Loucy (cell line): ENCODE measurements at regions not wholly inside any gene's neighbourhood (a gene's known extent, or its start where the extent isn't known, plus 50 kb on each side); places are given as distances from the start of the nearest gene placed in this dataset.

Source experiments
- H2AFZ ChIP-seq: fragments of 200-600 bp; sonication (generic); 2 replicates; pipeline ENCODE4 v1.6.0; 2016; ENCODE audit warnings: antibody characterized with exemption, mild to moderate bottlenecking, low read length, moderate library complexity
- H3F3A ChIP-seq: fragments of 200-600 bp; 2 replicates; pipeline ENCODE4 v1.6.0; 2016; ENCODE audit warnings: antibody characterized with exemption, low read depth, mild to moderate bottlenecking
- H3K27me3 ChIP-seq: fragments of 200-600 bp; sonication (generic); 2 replicates; pipeline ENCODE4 v1.6.1; 2014; ENCODE audit warnings: low read length, mild to moderate bottlenecking; ENCODE audit not compliant: insufficient read depth, poor library complexity, severe bottlenecking
- H3K36me3 ChIP-seq: fragments of 200-600 bp; sonication (generic); 2 replicates; pipeline ENCODE4 v1.6.1; 2016; ENCODE audit warnings: low read length; ENCODE audit not compliant: insufficient read depth
- H3K4me1 ChIP-seq: fragments of 200-600 bp; sonication (generic); 2 replicates; pipeline ENCODE4 v1.5.1; 2014; ENCODE audit warnings: low read length, mild to moderate bottlenecking; ENCODE audit not compliant: insufficient read depth, poor library complexity, severe bottlenecking
- H3K4me2 ChIP-seq: fragments of 200-600 bp; sonication (generic); 2 replicates; pipeline ENCODE4 v1.6.0; 2014; ENCODE audit warnings: antibody characterized with exemption, low read length, low read depth, mild to moderate bottlenecking; ENCODE audit not compliant: poor library complexity, severe bottlenecking
- H3K4me3 ChIP-seq: fragments of 200-600 bp; sonication (generic); 2 replicates; pipeline ENCODE4 v1.5.1; 2014; ENCODE audit warnings: low read length, mild to moderate bottlenecking, mixed read lengths; ENCODE audit not compliant: poor library complexity, severe bottlenecking
- H3K79me2 ChIP-seq: fragments of 200-600 bp; sonication (generic); 2 replicates; pipeline ENCODE4 v1.6.1; 2014; ENCODE audit warnings: low read length; ENCODE audit not compliant: insufficient read depth
- H3K9ac ChIP-seq: fragments of 200-600 bp; sonication (generic); 2 replicates; pipeline ENCODE4 v1.6.0; 2014; ENCODE audit warnings: mild to moderate bottlenecking, low read depth, low read length, moderate library complexity; ENCODE audit not compliant: poor library complexity, severe bottlenecking
- H3K9me2 ChIP-seq: fragments of 200-600 bp; sonication (generic); replicated peaks from 2 replicates; pipeline ENCODE4 v1.6.1; 2016; ENCODE audit warnings: low read depth, low read length, mixed read lengths
- H3K9me3 ChIP-seq: fragments of 200-600 bp; sonication (generic); 2 replicates; pipeline ENCODE4 v1.6.1; 2014; ENCODE audit warnings: mild to moderate bottlenecking, antibody characterized with exemption, low read length, low read depth; ENCODE audit not compliant: insufficient read depth
- H4K20me1 ChIP-seq: fragments of 200-600 bp; sonication (generic); 2 replicates; pipeline ENCODE4 v1.6.0; 2014; ENCODE audit warnings: antibody characterized with exemption, low read length, mild to moderate bottlenecking; ENCODE audit not compliant: insufficient read depth, poor library complexity, severe bottlenecking
- EZH2phosphoT487 ChIP-seq: fragments of 200-600 bp; IDR thresholded peaks from 2 replicates; pipeline ENCODE4 v1.6.1; 2018; ENCODE audit warnings: antibody characterized with exemption, mild to moderate bottlenecking, moderate library complexity, borderline replicate concordance
- TF ChIP-seq, protein P1 (sequence below): fragments of 200-600 bp; sonication (generic); conservative IDR thresholded peaks from 2 replicates; pipeline ENCODE4 v1.5.1; 2014; ENCODE audit warnings: mild to moderate bottlenecking, antibody characterized with exemption, low read length

DNA sequence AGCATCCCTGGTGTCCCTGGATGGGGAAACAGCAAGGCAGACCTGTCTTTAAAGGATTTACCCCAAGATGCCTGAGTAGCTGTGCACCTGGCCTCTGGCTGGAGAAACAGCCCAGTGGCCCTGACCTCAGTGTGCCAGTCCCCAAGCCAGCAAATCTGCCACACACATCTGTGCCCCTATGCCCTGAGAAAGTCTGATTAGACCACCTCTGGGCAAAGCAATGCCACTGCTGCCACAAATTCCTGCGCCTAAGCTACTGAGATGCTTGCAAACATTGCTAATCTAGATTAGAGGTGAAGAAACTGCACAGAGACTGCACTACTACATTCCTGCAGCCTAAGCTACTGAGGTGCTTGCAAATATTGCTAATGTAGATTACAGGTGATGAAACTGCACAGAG, 269.6 kb downstream of the CEMIP2 start:
- H3F3A ChIP-seq, result no peaks in the 10 kb centered on the region
- no peaks in the 10 kb centered on the region for H3K79me2 ChIP-seq
- H3K9me2 ChIP-seq, result no peaks in the 10 kb centered on the region
- no peaks in the 10 kb centered on the region for H4K20me1 ChIP-seq
- no peaks in the 10 kb centered on the region for H3K9me3 ChIP-seq
- H2AFZ ChIP-seq, result no peak overlapping the region
- no peaks in the 10 kb centered on the region for H3K27me3 ChIP-seq
- no peaks in the 10 kb centered on the region for H3K36me3 ChIP-seq
- H3K4me2 ChIP-seq, result no peak overlapping the region
- no peak overlapping the region for H3K9ac ChIP-seq
- no peaks in the 10 kb centered on the region for H3K4me1 ChIP-seq
- no peak overlapping the region for H3K4me3 ChIP-seq
- TF ChIP-seq EZH2phosphoT487, result no peak

DNA sequence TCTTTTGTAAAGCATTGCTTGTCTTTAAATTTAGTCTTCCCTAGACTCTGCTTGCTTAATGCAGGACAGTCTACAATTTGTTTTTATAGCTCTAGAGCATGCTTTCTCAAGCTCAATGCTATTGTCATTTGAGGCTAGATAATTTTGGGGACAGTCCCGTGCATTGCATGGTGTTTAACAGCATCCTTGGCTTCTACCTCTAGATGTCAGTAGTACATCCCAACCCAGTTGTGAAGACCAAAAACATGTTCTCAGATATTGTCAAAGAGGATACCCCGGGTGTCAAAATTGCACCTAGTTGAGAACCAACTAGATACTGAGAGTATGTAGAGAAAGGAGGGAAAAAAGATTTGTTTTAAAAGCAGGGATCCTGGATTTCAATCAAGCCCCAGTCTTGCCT, 277.5 kb downstream of the CEMIP2 start:
- Histone ChIP-seq H3K36me3 (no peaks in the 10 kb centered on the region), H3K79me2 (no peaks in the 10 kb centered on the region), H2AFZ (no peak overlapping the region), H3K9me2 (no peaks in the 10 kb centered on the region), H3K9me3 (no peaks in the 10 kb centered on the region), H3K4me3 (no peak overlapping the region), H3K27me3 (no peaks in the 10 kb centered on the region), H3F3A (no peaks in the 10 kb centered on the region), H4K20me1 (no peaks in the 10 kb centered on the region), H3K4me1 (no peaks in the 10 kb centered on the region), H3K4me2 (no peak overlapping the region), H3K9ac (no peak overlapping the region)
- no peak for TF ChIP-seq EZH2phosphoT487
- TF ChIP-seq, protein P1, sequence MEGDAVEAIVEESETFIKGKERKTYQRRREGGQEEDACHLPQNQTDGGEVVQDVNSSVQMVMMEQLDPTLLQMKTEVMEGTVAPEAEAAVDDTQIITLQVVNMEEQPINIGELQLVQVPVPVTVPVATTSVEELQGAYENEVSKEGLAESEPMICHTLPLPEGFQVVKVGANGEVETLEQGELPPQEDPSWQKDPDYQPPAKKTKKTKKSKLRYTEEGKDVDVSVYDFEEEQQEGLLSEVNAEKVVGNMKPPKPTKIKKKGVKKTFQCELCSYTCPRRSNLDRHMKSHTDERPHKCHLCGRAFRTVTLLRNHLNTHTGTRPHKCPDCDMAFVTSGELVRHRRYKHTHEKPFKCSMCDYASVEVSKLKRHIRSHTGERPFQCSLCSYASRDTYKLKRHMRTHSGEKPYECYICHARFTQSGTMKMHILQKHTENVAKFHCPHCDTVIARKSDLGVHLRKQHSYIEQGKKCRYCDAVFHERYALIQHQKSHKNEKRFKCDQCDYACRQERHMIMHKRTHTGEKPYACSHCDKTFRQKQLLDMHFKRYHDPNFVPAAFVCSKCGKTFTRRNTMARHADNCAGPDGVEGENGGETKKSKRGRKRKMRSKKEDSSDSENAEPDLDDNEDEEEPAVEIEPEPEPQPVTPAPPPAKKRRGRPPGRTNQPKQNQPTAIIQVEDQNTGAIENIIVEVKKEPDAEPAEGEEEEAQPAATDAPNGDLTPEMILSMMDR, result peak; percentile 59

DNA sequence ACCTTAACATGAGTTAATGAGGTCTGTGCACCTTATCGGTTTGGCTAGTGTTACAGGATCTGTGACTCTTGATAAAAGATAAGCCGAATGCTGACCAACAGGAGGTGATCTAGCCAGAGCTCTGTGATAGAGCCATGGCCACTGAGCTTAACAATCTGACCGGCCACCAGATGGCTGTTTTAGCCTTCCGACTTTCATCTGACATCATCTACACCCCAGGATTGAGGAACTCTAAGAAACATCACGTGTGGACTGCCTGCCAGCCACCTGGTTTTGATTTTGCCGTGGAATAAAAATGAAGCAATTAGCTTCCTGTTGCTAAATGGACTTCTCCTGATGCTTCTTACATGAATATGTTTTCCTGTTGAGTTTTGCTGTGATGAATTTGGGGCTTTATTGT, 281.3 kb downstream of the CEMIP2 start:
- Histone ChIP-seq H3K79me2 (no peaks in the 10 kb centered on the region), H2AFZ (no peak overlapping the region), H3K9ac (no peak overlapping the region), H3K9me2 (no peaks in the 10 kb centered on the region), H3K4me3 (no peak overlapping the region), H3K9me3 (no peaks in the 10 kb centered on the region), H3K4me1 (no peaks in the 10 kb centered on the region), H3F3A (no peaks in the 10 kb centered on the region), H3K27me3 (no peaks in the 10 kb centered on the region), H3K36me3 (no peaks in the 10 kb centered on the region), H3K4me2 (no peak overlapping the region), H4K20me1 (no peaks in the 10 kb centered on the region)
- TF ChIP-seq, protein P1, result no peak
- TF ChIP-seq EZH2phosphoT487, result no peak

DNA sequence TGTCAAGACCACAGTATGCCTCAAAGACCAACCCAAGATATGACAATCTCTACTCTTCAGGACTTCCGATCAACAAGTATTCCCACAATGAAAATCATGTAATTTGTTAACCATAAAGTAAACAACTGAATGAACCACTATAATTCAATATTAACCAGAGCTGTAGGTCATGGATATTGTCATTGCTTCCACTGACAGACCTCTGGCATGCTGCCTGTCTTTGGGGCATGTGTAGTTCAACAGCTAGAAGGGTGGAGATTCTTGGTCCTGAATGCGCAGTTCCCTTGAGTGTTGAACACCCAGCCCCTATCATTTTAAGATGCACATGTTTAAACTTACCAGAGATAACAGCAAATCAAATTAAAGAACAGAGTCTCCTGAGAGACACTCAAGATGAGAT, 283.0 kb downstream of the CEMIP2 start:
- Histone ChIP-seq H3K79me2 (no peaks in the 10 kb centered on the region), H3K4me3 (no peak overlapping the region), H3F3A (no peaks in the 10 kb centered on the region), H3K9me3 (no peaks in the 10 kb centered on the region), H3K36me3 (no peaks in the 10 kb centered on the region), H3K9me2 (no peaks in the 10 kb centered on the region), H3K9ac (no peak overlapping the region), H3K4me1 (no peaks in the 10 kb centered on the region), H4K20me1 (no peaks in the 10 kb centered on the region), H2AFZ (no peak overlapping the region), H3K4me2 (no peak overlapping the region), H3K27me3 (no peaks in the 10 kb centered on the region)
- no peak for TF ChIP-seq EZH2phosphoT487
- TF ChIP-seq, protein P1, result no peak
